ENCODE measurements at regions not wholly inside any gene's neighbourhood (a gene's known extent, or its start where the extent isn't known, plus 50 kb on each side); places are given as distances from the start of the nearest gene placed in this dataset.

DNA sequence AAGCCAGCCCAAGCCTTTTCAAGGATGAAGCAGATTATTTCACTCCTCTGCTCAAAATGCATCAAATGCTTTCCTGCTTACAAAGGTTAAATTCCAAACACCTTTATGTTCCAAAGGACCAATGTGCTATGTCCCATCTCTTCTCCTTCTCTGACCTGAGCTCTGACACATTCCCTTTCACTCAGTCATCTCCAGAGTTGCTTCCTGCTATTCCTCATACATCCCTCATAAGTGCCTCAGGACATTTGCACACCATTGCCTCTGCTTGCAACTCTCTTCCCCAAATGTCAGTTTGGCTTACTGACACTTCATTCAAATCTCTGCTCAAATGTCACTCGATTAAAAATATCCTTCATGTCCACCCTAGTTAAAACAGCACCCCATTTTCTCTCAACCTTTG lies 53.3 kb upstream of the BMAL1 start:
- Histone ChIP-seq H3K4me3 (ENCODE audit: extremely low read depth in 1 of 4, insufficient read depth in 2 of 4, low read depth in 3 of 4, low read length in 4 of 4) (no peak overlapping the region), H4K20me1 (replicated peaks in 1 of 2; ENCODE audit: control insufficient read depth in 1 of 2, insufficient read depth in 2 of 2, low read length in 2 of 2) (no peaks in the 10 kb centered on the region), H2AK5ac (ENCODE audit: low read depth, low read length) (no peak overlapping the region), H3K27ac (ENCODE audit: low read depth, low read length) (no peak overlapping the region), H3K56ac (replicated peaks; ENCODE audit: insufficient read length, low read depth, low read length) (no peak overlapping the region), H2BK15ac (ENCODE audit: low read length) (no peak overlapping the region), H3K23me2 (ENCODE audit: low read depth, low read length) (no peaks in the 10 kb centered on the region), H4K5ac (ENCODE audit: insufficient read length, low read depth, low read length) (no peak overlapping the region), H3K9me3 (ENCODE audit: insufficient read depth in 2 of 2, low read depth in 1 of 2, low read length in 1 of 2) (no peaks in the 10 kb centered on the region), H3K79me1 (ENCODE audit: low read depth, low read length) (no peaks in the 10 kb centered on the region), H4K8ac (ENCODE audit: extremely low read depth, insufficient read depth, low read length) (no peak overlapping the region), H3K27me3 (replicated peaks in 1 of 4; ENCODE audit: control insufficient read depth in 3 of 4, extremely low read depth in 1 of 4, insufficient read depth in 3 of 4, low read length in 3 of 4) (no peaks in the 10 kb centered on the region), H3K4ac (replicated peaks; ENCODE audit: insufficient read length, low read depth, low read length) (no peak overlapping the region), H2AFZ (ENCODE audit: low read length) (no peak overlapping the region), H3K36me3 (ENCODE audit: control insufficient read depth in 2 of 4, insufficient read depth in 4 of 4, low read length in 3 of 4) (no peaks in the 10 kb centered on the region), H3K18ac (ENCODE audit: extremely low read depth, low read length) (no peak overlapping the region), H3K9ac (replicated peaks in 1 of 4; ENCODE audit: extremely low read depth in 1 of 4, low read depth in 3 of 4, low read length in 3 of 4) (no peak overlapping the region), H3K79me2 (ENCODE audit: control insufficient read depth in 1 of 2, insufficient read depth in 2 of 2, low read length in 2 of 2) (no peaks in the 10 kb centered on the region), H3K23ac (ENCODE audit: insufficient read length) (no peak overlapping the region), H2BK120ac (replicated peaks; ENCODE audit: low read depth, low read length) (no peak overlapping the region), H3K14ac (ENCODE audit: insufficient read length) (no peak overlapping the region), H2BK5ac (ENCODE audit: low read depth, low read length) (no peak overlapping the region), H4K91ac (replicated peaks; ENCODE audit: insufficient read length, low read length) (no peak overlapping the region), H2BK20ac (ENCODE audit: low read length) (no peak overlapping the region), H3K4me2 (ENCODE audit: insufficient read depth in 1 of 2, low read depth in 2 of 2, low read length in 2 of 2) (no peak overlapping the region), H3K4me1 (replicated peaks in 1 of 4; ENCODE audit: control insufficient read depth in 3 of 4, insufficient read depth in 4 of 4, low read length in 3 of 4) (no peaks in the 10 kb centered on the region), H2BK12ac (ENCODE audit: low read depth, low read length) (no peak overlapping the region)
- ChIA-PET CTCF (ENCODE audit: partially characterized antibody) (interaction anchor here (0.7 to 8.2 kb wide), 7 partner anchors 12 to 936 kb away, joined by 3 to 95 read pairs (median 4); no protein-coding TSS in a partner anchor), POLR2A (ENCODE audit: partially characterized antibody) (no interaction called here)
- DNase-seq (ENCODE audit: low read depth in 1 of 2, low spot score in 2 of 2) (no peak), FAIRE-seq (no peak)
- 71% methylated on average over 1 of the region's 1 CpG; no CpG with 5 or more reads in 1 of the 2 experiments for WGBS, 2 experiments (ENCODE audit: extremely low coverage in 1 of 2, insufficient coverage in 1 of 2, insufficient read length in 1 of 2, insufficient replicate concordance in 2 of 2, low coverage in 1 of 2, low lambda C conversion rate in 2 of 2, missing lambda C conversion rate in 1 of 2)
- TF ChIP-seq CREB1 (IDR thresholded peaks at IDR 0.05) (no peak), KDM1A (IDR thresholded peaks at IDR 0.05; ENCODE audit: borderline replicate concordance, low read length) (no peak), KDM4A (IDR thresholded peaks at IDR 0.05; ENCODE audit: low read depth, low read length, severe bottlenecking) (no peak), ZNF274 (IDR thresholded peaks at IDR 0.05; ENCODE audit: borderline replicate concordance, extremely low read depth, low read length) (no peak), EZH2 (IDR thresholded peaks at IDR 0.05; ENCODE audit: low read depth, low read length, severe bottlenecking) (no peak), KDM5A (IDR thresholded peaks at IDR 0.05; ENCODE audit: low read length) (no peak), HDAC6 (IDR thresholded peaks at IDR 0.05; ENCODE audit: low read depth, low read length) (no peak), TCF12 (IDR thresholded peaks at IDR 0.05; ENCODE audit: low read depth, low read length) (no peak), SAP30 (IDR thresholded peaks at IDR 0.05; ENCODE audit: insufficient read depth, insufficient replicate concordance, low read length) (no peak), POLR2AphosphoS5 (IDR thresholded peaks at IDR 0.05; ENCODE audit: low read depth, low read length) (no peak), RBBP5 (IDR thresholded peaks at IDR 0.05; ENCODE audit: borderline replicate concordance, low read depth, low read length) (no peak), BCL11A (IDR thresholded peaks at IDR 0.05; ENCODE audit: low read depth in 2 of 2, low read length in 2 of 2) (no peak)
